HUES48 (cell line): ENCODE measurements at regions not wholly inside any gene's neighbourhood (a gene's known extent, or its start where the extent isn't known, plus 50 kb on each side); places are given as distances from the start of the nearest gene placed in this dataset.

Experiments used
- H3K27ac ChIP-seq: one replicate; pipeline ENCODE4 v1.7.0; 2013; ENCODE audit warnings: low read depth, low read length, inconsistent platforms
- H3K27me3 ChIP-seq: 2 replicates; pipeline ENCODE4 v1.6.1; 2013; ENCODE audit warnings: mild to moderate bottlenecking, low read length; ENCODE audit not compliant: control insufficient read depth, insufficient read depth
- H3K36me3 ChIP-seq: 2 replicates; pipeline ENCODE4 v1.6.1; 2013; ENCODE audit warnings: low read length; ENCODE audit not compliant: control insufficient read depth, insufficient read depth
- H3K4me1 ChIP-seq: 2 replicates; pipeline ENCODE4 v1.6.1; 2013; ENCODE audit warnings: mild to moderate bottlenecking, low read length; ENCODE audit not compliant: control insufficient read depth, insufficient read depth
- H3K4me3 ChIP-seq: 2 replicates; pipeline ENCODE4 v1.5.1; 2013; ENCODE audit warnings: mild to moderate bottlenecking, low read depth, low read length
- H3K9ac ChIP-seq: 2 replicates; pipeline ENCODE4 v1.6.1; 2013; ENCODE audit warnings: mild to moderate bottlenecking, low read depth, low read length, moderate library complexity
- H3K9me3 ChIP-seq: 2 replicates; pipeline ENCODE4 v1.6.1; 2013; ENCODE audit warnings: low read length; ENCODE audit not compliant: control insufficient read depth, insufficient read depth

DNA sequence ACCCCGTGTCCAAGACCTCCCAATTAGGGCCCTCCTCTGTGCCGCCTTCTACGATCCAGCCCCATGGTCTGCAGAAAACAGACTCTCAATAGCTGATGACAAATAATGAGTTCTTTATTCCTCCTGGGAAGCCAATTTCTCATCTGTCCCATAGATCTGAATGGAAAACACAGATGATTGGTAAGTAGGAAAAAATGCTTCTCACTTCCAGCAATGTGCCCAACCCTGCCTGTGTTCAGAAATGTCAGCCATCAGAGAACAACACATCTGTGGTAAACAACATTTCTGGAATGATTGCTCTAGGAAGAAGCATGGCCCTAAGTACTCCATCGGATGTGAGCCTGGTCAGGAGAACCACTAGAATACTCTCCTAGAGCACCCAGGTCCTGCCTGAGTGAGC is 240.5 kb upstream of the HES1 start:
- H3K9me3 ChIP-seq = no peaks in the 10 kb centered on the region
- H3K4me1 ChIP-seq = peaks cover 11% of the 10 kb centered on the region; the same call in 1 of the 2 replicates
- H3K36me3 ChIP-seq = no peaks in the 10 kb centered on the region
- no peaks in the 10 kb centered on the region for H3K27me3 ChIP-seq
- no peak overlapping the region for H3K9ac ChIP-seq
- H3K4me3 ChIP-seq = no peak overlapping the region
- H3K27ac ChIP-seq = no peak overlapping the region

DNA sequence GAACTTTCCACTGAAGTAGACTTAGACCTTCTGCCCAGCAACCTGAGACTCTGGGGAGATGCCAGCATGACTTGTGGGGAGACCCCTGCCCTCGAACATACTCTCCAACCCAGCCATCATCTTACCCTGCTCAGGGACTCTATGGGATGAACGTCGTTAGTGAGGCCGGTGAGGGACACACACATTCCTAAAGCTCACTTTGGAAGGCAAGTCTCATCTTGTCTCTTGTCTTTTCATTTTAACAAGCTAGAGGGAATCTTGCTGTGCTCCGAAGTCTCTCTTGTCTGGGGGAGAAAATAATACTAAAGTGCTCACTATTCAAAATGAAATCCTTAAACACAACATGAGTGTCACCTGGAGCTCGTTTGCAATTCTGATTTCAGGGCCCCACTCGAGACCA is 239.5 kb upstream of the HES1 start:
- no peaks in the 10 kb centered on the region for H3K36me3 ChIP-seq
- no peak overlapping the region for H3K27ac ChIP-seq
- H3K4me3 ChIP-seq = no peak overlapping the region
- H3K27me3 ChIP-seq = no peaks in the 10 kb centered on the region
- no peaks in the 10 kb centered on the region for H3K9me3 ChIP-seq
- H3K9ac ChIP-seq = no peak overlapping the region
- H3K4me1 ChIP-seq = peaks cover 11% of the 10 kb centered on the region; the same call in 1 of the 2 replicates

DNA sequence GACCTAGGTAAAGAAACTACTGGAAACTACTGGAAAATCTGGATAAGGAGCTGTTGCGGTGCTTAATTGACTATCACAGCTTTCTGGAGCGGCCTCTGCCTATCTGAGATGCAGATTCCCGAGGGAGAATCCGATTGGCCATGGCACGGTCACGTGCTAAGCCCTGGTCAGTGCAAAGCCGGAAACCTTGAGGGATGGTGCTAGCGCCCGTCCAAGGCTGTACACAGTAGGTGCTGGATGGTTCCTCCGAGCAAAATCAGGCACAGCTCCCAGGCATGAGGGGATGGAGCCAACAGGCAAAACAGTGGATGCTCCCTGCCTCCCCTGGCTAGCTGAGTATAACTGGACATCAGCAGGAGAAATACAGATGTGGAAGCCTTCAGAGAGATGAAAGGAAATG is 238.7 kb upstream of the HES1 start:
- H3K27ac ChIP-seq = no peak overlapping the region
- H3K9ac ChIP-seq = no peak overlapping the region
- no peak overlapping the region for H3K4me3 ChIP-seq
- no peaks in the 10 kb centered on the region for H3K9me3 ChIP-seq
- no peaks in the 10 kb centered on the region for H3K27me3 ChIP-seq
- peaks cover 16% of the 10 kb centered on the region for H3K4me1 ChIP-seq
- H3K36me3 ChIP-seq = no peaks in the 10 kb centered on the region

GRCh38 chr3:193897731-193898180 is 238.2 kb upstream of the HES1 start:
- no peaks in the 10 kb centered on the region for H3K27me3 ChIP-seq
- peaks cover 21% of the 10 kb centered on the region for H3K4me1 ChIP-seq
- H3K27ac ChIP-seq = no peak overlapping the region
- H3K9me3 ChIP-seq = no peaks in the 10 kb centered on the region
- H3K36me3 ChIP-seq = no peaks in the 10 kb centered on the region
- H3K9ac ChIP-seq = no peak overlapping the region
- no peak overlapping the region for H3K4me3 ChIP-seq

DNA sequence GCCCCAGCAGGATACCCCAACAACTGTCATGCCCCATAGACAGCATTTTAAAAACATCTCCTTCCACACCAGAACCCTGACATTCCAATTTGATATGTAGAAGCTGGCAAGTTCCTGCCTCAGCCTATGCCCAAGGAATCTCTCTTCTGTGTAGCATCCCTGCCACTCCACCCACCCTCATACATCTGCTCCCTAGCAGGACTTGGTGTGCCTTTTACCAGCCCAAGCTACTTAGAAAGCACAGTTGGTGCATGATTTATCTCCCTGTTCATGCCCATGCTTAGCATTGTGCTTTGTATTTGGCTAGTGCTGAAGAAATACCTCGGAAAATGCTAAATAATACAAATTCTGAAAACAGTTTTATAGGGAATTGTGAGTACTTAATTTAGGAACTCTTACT is 236.9 kb upstream of the HES1 start:
- Histone ChIP-seq H3K4me1 (peaks cover 26% of the 10 kb centered on the region), H3K36me3 (no peaks in the 10 kb centered on the region), H3K9me3 (no peaks in the 10 kb centered on the region), H3K4me3 (no peak overlapping the region), H3K27ac (no peak overlapping the region), H3K9ac (no peak overlapping the region), H3K27me3 (0 out of 2 replicates have a peak, but pooled peaks cover 3% of the 10 kb centered on the region)

- H3K27me3 ChIP-seq = 0 out of 2 replicates have a peak, but pooled peaks cover 3% of the 10 kb centered on the region
- H3K9me3 ChIP-seq = no peaks in the 10 kb centered on the region
- no peak overlapping the region for H3K27ac ChIP-seq
- H3K36me3 ChIP-seq = no peaks in the 10 kb centered on the region
- no peak overlapping the region for H3K4me3 ChIP-seq
- H3K4me1 ChIP-seq = peaks cover 26% of the 10 kb centered on the region
- no peak overlapping the region for H3K9ac ChIP-seq
Measured at GRCh38 chr3:193901007-193901406, 234.9 kb upstream of the HES1 start.

- Histone ChIP-seq H3K9me3 (no peaks in the 10 kb centered on the region), H3K27ac (no peak overlapping the region), H3K36me3 (no peaks in the 10 kb centered on the region), H3K4me3 (no peak overlapping the region), H3K9ac (no peak overlapping the region), H3K4me1 (peaks cover 15% of the 10 kb centered on the region), H3K27me3 (0 out of 2 replicates have a peak, but pooled peaks cover 3% of the 10 kb centered on the region)
Measured at GRCh38 chr3:193902607-193903511, 233.1 kb upstream of the HES1 start.

DNA sequence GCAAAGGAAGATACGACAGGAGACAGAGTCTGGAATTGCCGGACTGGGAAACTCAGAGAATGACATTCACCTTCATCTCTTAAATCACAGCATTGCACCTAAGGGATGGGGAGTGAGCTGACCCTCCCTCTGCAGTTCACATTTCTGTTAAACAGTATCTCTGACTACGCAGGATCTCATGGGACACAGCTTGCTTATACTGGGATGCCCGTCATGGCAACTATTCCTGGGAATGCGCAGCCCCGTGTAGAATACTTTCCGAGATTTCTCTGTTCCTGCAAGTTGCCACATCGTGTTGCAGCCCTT is 232.5 kb upstream of the HES1 start:
- Histone ChIP-seq H3K36me3 (no peaks in the 10 kb centered on the region), H3K4me1 (peaks cover 15% of the 10 kb centered on the region), H3K4me3 (no peak overlapping the region), H3K27me3 (0 out of 2 replicates have a peak, but pooled peaks cover 3% of the 10 kb centered on the region), H3K9ac (no peak overlapping the region), H3K27ac (no peak overlapping the region), H3K9me3 (0 out of 2 replicates have a peak, but pooled peaks cover 2% of the 10 kb centered on the region)

GRCh38 chr3:193903966-193904365 is 232.0 kb upstream of the HES1 start:
- H3K9ac ChIP-seq = no peak overlapping the region
- H3K4me3 ChIP-seq = no peak overlapping the region
- H3K4me1 ChIP-seq = peaks cover 15% of the 10 kb centered on the region
- 0 out of 2 replicates have a peak, but pooled peaks cover 2% of the 10 kb centered on the region for H3K9me3 ChIP-seq
- H3K36me3 ChIP-seq = no peaks in the 10 kb centered on the region
- no peak overlapping the region for H3K27ac ChIP-seq
- H3K27me3 ChIP-seq = 0 out of 2 replicates have a peak, but pooled peaks cover 3% of the 10 kb centered on the region

- Histone ChIP-seq H3K27ac (no peak overlapping the region), H3K4me3 (no peak overlapping the region)
Measured at GRCh38 chr3:193905541-193906396, 230.2 kb upstream of the HES1 start.

More at GRCh38 chr3:193905541-193906396, 230.2 kb upstream of the HES1 start:
- Histone ChIP-seq H3K9ac (no peak overlapping the region), H3K36me3 (no peaks in the 10 kb centered on the region), H3K4me1 (peaks cover 16% of the 10 kb centered on the region), H3K27me3 (0 out of 2 replicates have a peak, but pooled peaks cover 3% of the 10 kb centered on the region), H3K9me3 (0 out of 2 replicates have a peak, but pooled peaks cover 2% of the 10 kb centered on the region)
